GM03348 (cell line): ENCODE measurements at regions not wholly inside any gene's neighbourhood (a gene's known extent, or its start where the extent isn't known, plus 50 kb on each side); places are given as distances from the start of the nearest gene placed in this dataset.
"Not testable (repeated sequence)": the region's sequence is repeated elsewhere in the genome, so short reads cannot be mapped to it uniquely, and the experiment has no call there.

Source experiments
- DNase-seq: peaks from one replicate; pipeline ENCODE4 v3.0.0; 2012; ENCODE audit warnings: low spot score

- no peak for DNase-seq
These were observed 86.9 kb upstream of the KCND2 start for GRCh38 chr7:120185940-120186682.

- no peak for DNase-seq
These were observed 86.3 kb upstream of the KCND2 start for GRCh38 chr7:120186688-120187087.

- no peak for DNase-seq
These were observed 83.4 kb upstream of the KCND2 start for GRCh38 chr7:120189623-120190022.

- DNase-seq = no peak
These were observed 82.9 kb upstream of the KCND2 start for GRCh38 chr7:120190109-120190508.

- no peak for DNase-seq
These were observed 82.4 kb upstream of the KCND2 start for GRCh38 chr7:120190566-120190965.

- not testable (repeated sequence) for DNase-seq
These were observed 81.6 kb upstream of the KCND2 start for GRCh38 chr7:120191423-120191822.

GRCh38 chr7:120201290-120201689 is 71.7 kb upstream of the KCND2 start:
- no peak for DNase-seq

GRCh38 chr7:120205101-120205500 is 67.9 kb upstream of the KCND2 start:
- DNase-seq = no peak

GRCh38 chr7:120207037-120207436 is 65.9 kb upstream of the KCND2 start:
- DNase-seq = no peak

- no peak for DNase-seq
These were observed 57.3 kb upstream of the KCND2 start for GRCh38 chr7:120215654-120216053.

- no peak for DNase-seq
These were observed 56.0 kb upstream of the KCND2 start for GRCh38 chr7:120216947-120217346.

GRCh38 chr7:120218712-120219111 is 54.3 kb upstream of the KCND2 start:
- peak; percentile 46 for DNase-seq

- DNase-seq = no peak
These were observed 51.3 kb upstream of the KCND2 start for GRCh38 chr7:120221666-120222065.
